Right lung (tissue), 2 donors: ENCODE measurements at regions not wholly inside any gene's neighbourhood (a gene's known extent, or its start where the extent isn't known, plus 50 kb on each side); places are given as distances from the start of the nearest gene placed in this dataset.
A peak's percentile ranks its signal among the peaks of the same experiment; 100 is the strongest.

Experiments used
- DNase-seq, 2 donors: peaks; one replicate each; pipeline ENCODE4 v3.0.0-alpha.2; 2013

DNA sequence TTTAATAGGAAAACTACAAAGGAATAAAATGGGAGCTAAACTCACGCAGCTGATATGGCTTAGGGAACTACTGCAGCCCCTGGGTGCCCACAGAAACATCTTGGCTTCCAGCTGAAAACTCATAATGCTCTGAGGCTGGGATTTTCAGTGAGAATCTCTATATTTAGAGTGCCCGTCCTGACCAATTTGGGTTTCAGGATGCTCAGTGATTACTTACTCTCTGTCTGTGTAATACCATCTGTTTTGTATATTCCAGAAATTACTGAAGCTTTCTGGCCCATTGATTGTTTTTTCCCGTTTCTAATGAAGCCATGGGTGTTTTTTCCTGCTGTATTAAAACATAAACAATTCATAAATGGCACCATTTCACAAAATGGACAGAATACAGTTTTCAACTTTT, 50.6 kb upstream of the ZNF385D start:
- DNase-seq = no peak

DNA sequence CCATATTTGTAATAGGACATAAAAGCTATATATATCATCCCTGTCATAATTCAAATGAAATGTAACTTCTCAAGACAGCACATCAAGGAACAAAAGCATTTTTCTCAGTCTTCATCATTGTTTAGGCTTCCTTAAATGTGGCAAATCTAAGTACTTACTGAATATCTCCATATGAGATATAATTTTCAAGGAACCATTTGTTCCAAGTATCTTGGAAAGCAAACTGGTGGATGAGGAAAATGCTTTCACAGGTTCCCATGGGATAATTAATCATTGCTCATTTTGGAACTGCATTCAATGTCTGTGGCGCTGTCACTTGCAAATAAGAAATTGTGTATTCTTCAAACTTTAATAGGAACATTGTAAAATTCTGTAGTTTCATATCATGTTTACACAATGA, 52.6 kb upstream of the ZNF385D start:
- DNase-seq = no peak

- no peak for DNase-seq
Measured at GRCh38 chr3:21804330-21804729, 53.3 kb upstream of the ZNF385D start.

- no peak for DNase-seq
Measured at GRCh38 chr3:21806733-21807132, 55.7 kb upstream of the ZNF385D start.

DNA sequence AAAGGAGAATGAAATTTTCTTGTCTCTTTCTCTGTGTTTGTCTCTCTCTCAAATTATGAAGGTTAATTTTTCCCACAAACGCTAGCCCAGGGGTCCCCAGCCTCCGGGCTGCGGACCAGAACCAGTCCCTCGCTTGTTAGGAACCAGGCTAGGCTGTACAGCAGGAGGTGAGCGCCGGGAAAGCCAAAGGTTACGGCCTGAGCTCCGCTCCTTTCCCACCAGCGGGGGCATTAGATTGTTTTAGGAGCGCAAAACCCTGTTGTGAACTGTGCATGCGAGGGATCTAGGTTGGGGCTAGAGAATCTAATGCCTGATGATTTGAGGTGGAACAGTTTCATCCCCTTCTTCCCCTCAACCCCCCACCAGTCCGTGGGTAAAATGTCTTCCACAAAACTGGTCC, 74.7 kb upstream of the ZNF385D start:
- no peak for DNase-seq

DNA sequence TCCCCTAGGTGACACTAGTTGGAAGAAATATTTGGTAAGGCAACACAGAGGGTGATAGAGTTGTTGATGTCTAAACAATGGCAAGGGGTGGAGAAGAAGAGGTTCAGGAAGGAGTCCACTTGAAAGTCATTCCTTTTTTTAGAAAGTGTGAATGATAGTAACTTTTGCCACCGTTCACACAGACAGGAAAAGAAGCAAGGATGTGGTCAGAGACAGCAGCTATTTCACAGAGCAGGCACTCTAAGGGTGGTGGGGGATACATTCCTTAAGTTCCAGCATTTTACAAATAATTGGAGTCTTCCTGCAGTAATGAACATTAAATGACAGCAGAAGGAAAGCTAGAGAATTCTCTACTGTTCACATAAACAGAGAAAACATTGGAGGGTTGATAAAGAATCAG, 75.4 kb upstream of the ZNF385D start:
- no peak for DNase-seq

DNA sequence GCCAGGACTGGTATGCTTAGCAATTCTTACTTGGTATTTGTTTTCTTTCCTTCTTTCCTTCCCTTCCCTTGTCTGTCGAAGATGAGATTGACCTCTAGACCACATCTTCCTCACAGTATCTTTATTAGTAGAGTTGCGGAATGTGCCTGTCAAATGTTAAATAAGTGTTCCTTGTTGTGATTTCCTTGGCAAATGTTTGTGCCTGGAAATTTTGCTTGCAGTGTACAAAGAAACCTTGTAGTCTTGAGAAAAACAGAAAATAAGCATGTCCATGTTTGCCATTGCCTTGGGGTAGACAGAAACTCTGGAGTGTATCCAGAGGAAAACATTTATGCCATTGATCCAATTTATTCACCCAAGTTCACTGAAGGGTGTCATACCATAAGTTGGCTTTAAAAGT, 79.5 kb upstream of the ZNF385D start:
- peak in 1 of 2 donors; percentile 14 for DNase-seq

- no peak for DNase-seq
Measured at GRCh38 chr3:21835264-21835663, 84.3 kb upstream of the ZNF385D start.

- DNase-seq = no peak
Measured at GRCh38 chr3:21836227-21836626, 85.2 kb upstream of the ZNF385D start.

DNA sequence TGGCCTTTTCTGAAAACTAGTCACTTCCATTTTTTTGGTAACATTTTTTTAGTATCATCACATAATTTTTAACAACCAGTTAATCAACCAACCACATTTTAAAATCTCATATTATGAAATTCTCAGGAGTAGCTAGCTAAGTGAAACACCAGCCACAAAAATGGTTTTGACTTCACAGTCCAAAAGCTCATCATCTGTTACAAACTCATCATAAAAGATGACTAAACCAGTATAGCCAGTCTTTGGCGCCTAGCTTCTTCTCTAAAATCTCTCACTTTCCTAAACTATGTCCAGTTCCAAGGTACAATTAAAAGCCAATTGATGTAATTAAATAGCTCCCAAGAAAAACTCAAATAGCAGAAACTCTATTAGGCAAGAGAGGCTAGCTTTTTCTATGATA, 88.2 kb upstream of the ZNF385D start:
- no peak for DNase-seq

DNA sequence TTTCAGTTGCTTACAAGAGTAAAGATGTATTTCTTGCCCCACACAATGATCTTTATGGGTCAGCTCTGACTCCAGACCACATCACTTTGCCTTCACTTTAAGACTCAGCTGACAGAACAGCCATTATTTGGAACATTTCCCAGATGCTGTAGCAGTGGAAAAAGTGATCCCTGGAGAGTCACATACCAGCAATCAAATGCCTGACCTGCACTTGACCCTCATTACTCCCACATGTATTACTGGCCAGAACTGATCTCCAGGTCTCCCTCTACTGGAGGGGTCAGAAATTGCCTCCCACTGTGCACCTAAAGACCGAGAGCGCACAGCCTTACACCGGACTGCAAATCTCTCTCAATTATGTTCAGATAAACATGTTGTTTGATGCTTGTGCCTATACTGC, 88.6 kb upstream of the ZNF385D start:
- peak; percentile 49 to 58 for DNase-seq

GRCh38 chr3:21847005-21847404, 96.0 kb upstream of the ZNF385D start:
- no peak for DNase-seq

DNA sequence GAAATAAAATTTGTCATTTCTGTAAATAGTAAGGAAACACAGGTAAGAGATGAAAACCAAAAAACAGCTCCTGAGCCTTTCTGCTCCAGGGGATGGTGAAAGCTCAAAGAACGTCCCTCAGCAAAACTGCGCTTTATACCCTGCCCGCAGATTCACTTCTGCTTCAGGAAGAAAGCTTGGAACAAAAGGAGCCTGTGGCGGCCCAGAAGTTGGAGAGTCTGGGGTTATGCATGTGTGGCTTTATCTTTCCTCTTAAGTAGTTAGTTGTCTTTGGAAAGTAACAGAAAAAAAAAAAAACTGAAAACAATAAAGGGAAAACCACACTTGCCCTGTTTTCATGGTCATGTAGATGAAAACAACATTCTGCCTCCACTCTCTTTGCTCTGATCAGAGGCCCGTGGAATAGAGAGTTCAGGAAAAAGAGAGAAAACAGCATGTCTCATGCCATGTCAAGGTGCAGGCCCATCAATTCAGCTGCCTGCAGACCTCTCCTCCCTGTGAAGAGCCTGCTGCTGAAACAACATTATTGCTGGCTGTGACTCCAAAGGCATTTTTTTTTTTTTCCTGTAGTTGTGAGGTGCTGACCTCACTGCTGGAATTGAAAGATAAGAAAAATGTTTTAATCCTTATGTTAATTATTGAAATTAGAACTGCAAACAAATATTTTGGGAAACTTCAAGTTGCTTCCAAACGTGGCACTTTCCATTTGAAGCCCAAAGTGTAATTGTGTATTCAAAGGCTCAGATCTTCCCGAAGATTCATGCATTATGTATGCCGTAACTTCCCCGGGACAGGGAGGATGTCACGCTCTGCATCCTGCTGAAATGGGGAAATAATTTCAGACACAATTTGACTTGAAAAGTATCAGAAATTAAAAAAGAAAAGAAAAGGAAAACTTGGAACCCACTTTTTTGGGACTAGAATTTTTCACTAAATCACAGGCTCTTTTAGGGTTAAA, 108.4 kb upstream of the ZNF385D start:
- DNase-seq = no peak

DNA sequence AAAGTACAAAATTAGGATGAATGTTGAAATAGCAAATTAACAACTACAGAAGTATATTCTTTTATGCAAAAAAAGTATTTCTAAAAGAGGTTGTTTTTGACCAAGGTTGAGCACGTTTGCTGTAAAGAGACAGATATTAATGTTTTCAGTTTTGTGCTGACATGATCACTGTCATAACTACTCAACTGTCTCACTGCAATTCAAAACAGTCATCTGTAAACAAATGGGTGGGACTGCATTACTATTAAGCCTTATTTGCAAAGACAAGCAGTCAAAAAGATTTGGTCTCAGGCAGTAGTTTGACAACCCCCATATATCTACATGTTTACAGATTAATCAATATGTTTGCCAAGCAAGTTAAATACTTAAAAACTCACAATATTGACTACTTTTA, 109.1 kb upstream of the ZNF385D start:
- no peak for DNase-seq

DNA sequence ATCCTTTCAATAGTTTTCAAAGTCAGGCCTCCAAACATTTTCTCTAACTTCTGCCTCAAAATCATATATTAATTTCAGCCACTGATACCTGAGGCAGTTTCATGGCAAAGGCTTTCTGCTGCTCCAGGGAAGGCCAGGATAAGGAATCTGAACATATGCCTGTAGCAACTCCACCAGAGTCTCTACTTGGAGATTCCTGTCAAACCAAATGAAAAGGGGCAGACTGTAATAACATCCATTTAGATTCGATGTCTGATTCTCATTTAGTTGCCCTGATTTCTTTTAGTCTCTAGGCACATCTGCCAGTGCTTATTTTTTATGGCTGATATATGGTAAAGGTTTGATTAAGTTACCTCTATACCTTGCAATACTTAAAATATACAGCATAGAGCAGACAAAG, 109.6 kb upstream of the ZNF385D start:
- no peak for DNase-seq

GRCh38 chr3:21876782-21877181, 125.8 kb upstream of the ZNF385D start:
- no peak for DNase-seq

DNA sequence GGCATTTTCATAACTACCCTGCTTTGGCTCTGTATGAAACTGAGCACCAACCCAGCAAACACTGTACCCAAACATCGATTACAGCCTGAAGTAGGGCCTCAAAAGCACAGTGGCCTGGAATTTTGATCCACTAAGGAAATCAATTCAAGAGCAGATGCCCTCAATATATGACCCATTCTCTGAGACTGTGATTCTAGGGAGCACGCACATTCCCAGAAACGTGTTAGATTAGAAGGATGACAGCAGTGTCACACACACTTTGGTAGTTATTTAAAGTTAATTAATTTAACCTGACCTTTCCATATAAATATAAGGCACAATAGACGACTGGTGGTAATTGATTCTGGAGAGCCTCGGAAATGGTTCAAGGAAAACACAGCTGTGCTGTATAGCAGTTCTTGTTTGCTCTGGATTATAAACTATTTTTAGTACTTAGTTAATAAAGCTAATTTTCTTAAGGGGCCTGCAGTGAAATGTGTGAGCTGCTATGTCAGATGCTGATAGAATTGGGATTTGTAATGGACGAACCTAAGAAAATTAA, 126.3 kb upstream of the ZNF385D start:
- no peak for DNase-seq

DNA sequence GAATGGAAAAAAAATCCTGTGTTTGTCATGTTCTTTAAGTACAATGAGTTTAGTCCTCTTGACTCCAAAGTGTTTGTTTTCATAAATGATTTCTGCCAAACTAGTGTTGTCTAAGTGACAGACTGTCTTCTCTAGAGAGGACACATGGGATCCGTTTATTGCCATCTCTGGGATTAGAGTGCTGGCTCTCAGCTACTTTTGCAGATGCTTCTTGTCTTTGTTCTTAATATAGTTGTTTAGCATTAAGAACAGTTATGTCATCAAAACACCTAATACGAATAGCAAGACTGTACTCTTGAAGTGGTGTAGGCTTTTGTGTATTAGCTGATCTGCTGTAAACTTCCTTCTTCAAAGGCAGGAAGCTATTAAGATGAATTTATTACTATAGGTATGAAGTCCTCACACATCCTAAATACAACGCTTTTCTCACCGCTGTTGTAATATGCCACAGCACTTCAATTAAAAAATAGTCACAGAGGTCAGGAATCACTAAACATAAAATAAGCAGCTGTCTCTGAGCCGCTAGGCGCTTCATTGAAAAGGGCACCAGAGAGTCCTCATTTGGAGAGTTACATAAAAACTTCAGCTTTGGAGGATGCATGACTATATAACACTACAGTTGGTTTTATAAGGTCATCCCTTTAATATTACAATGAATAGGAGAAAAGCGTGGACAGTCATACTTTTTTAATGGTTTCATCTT, 128.3 kb upstream of the ZNF385D start:
- peak; percentile 86 for DNase-seq

DNA sequence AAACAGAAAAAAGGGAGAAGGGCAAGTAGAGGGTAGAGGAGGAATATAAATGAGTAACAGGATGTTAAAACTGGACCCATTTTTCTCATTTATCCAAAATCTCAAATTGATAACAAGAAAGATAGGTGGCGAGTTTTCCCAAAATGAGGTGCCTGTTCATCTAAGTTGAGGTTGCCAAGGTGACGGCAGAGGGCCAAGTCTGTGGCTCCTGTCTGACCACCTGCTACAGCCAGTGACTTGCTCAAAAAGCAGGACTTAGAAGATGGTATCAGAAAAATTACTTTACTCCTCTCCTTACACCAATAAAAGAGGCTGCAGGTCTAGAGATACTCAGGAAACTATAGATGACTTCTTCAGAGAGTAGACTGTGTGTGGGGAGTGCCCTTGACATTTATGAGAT, 137.6 kb upstream of the ZNF385D start:
- no peak for DNase-seq

- DNase-seq = no peak
Measured at GRCh38 chr3:21889166-21889565, 138.2 kb upstream of the ZNF385D start.

- no peak for DNase-seq
Measured at GRCh38 chr3:21892104-21892503, 141.1 kb upstream of the ZNF385D start.

DNA sequence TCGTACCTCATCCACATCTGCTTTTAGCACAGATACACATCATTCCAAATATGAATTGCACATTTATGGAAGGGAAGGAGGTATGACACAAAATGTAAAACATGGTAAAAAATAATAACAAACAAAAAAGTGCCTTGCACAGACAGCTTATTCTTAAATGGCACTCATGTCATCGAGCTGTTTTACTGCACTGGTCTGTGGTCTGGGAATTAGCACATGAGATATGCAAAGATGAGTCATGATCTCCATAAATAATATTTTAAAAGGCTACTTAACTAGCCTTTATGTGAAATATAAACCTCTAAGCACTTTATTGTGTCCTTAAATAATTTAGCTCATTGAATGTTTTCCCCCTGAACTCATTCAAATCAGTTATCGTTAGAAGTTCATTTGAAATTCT, 142.2 kb upstream of the ZNF385D start:
- no peak for DNase-seq
